Fibroblast of lung (primary cell): ENCODE measurements at regions not wholly inside any gene's neighbourhood (a gene's known extent, or its start where the extent isn't known, plus 50 kb on each side); places are given as distances from the start of the nearest gene placed in this dataset.

Experiments
- DNase-seq, 2 donors: peaks; one replicate each; pipeline versions ENCODE4 v3.0.0 to v3.0.0-alpha.2; 2010; ENCODE audit warnings: low read depth in 2 of 2
- H2AFZ ChIP-seq: 2 replicates; pipeline ENCODE4 v1.5.1; 2012; ENCODE audit warnings: low read length, control low read depth, inconsistent platforms
- H3K27ac ChIP-seq: 2 replicates; pipeline ENCODE4 v1.5.1; 2011; ENCODE audit warnings: low read length, control low read depth; ENCODE audit not compliant: insufficient read depth
- H3K27me3 ChIP-seq: 2 replicates; pipeline ENCODE4 v1.5.1; 2011; ENCODE audit warnings: mild to moderate bottlenecking, low read length; ENCODE audit not compliant: control insufficient read depth, insufficient read depth
- H3K36me3 ChIP-seq: 2 replicates; pipeline ENCODE4 v1.5.1; 2011; ENCODE audit warnings: low read length; ENCODE audit not compliant: control insufficient read depth, insufficient read depth
- H3K4me1 ChIP-seq: 2 replicates; pipeline ENCODE4 v1.5.1; 2011; ENCODE audit warnings: low read length; ENCODE audit not compliant: control insufficient read depth, insufficient read depth; ENCODE audit errors: extremely low read depth
- H3K4me2 ChIP-seq: 2 replicates; pipeline ENCODE4 v1.5.1; 2011; ENCODE audit warnings: low read length, control low read depth; ENCODE audit not compliant: insufficient read depth; ENCODE audit errors: extremely low read depth
- H3K4me3 ChIP-seq, 4 experiments: fragments of 200-600 bp in 1 of 4; sonication (generic) in 1 of 4; replicated peaks in 1 of 4; 2 replicates each; pipeline ENCODE4 v1.5.1; 2011 to 2016; ENCODE audit warnings: low read length in 4 of 4, low read depth in 3 of 4, mild to moderate bottlenecking in 3 of 4, control low read depth in 2 of 4, inconsistent platforms in 1 of 4, mixed read lengths in 1 of 4; ENCODE audit not compliant: insufficient read depth in 1 of 4; ENCODE audit errors: control extremely low read depth in 1 of 4
- H3K79me2 ChIP-seq: 2 replicates; pipeline ENCODE4 v1.5.1; 2012; ENCODE audit warnings: mild to moderate bottlenecking, low read length, inconsistent platforms; ENCODE audit not compliant: control insufficient read depth, insufficient read depth
- H3K9ac ChIP-seq: 2 replicates; pipeline ENCODE4 v1.5.1; 2011; ENCODE audit warnings: mild to moderate bottlenecking, low read length, control low read depth; ENCODE audit not compliant: insufficient read depth
- H3K9me3 ChIP-seq: 2 replicates; pipeline ENCODE4 v1.5.1; 2012; ENCODE audit warnings: low read depth, low read length; ENCODE audit not compliant: control insufficient read depth, insufficient read depth
- H4K20me1 ChIP-seq: 2 replicates; pipeline ENCODE4 v1.5.1; 2011; ENCODE audit warnings: low read length; ENCODE audit not compliant: control insufficient read depth, insufficient read depth; ENCODE audit errors: extremely low read depth
- CTCF ChIP-seq, 2 donors: IDR thresholded peaks in 1 of 2; conservative IDR thresholded peaks in 1 of 2; 1 replicate in 1 of 2; 2 replicates in 1 of 2; pipeline ENCODE4 v1.5.1; 2011 to 2012; ENCODE audit warnings: low read length in 2 of 2, control low read depth in 1 of 2, inconsistent platforms in 1 of 2, low read depth in 1 of 2, mild to moderate bottlenecking in 1 of 2
- EZH2 ChIP-seq: IDR thresholded peaks from 2 replicates; pipeline ENCODE4 v1.5.1; 2012; ENCODE audit warnings: low read length, control low read depth, mild to moderate bottlenecking; ENCODE audit errors: missing control alignments

GRCh38 chr7:91661727-91662126 lies 218.8 kb downstream of the MTERF1 start:
- H3K4me1 ChIP-seq, result no peaks in the 10 kb centered on the region
- no peak overlapping the region for H3K4me2 ChIP-seq
- H3K27ac ChIP-seq, result no peak overlapping the region
- H2AFZ ChIP-seq, result no peak overlapping the region
- DNase-seq, result no peak
- H3K9ac ChIP-seq, result no peak overlapping the region
- no peaks in the 10 kb centered on the region for H3K27me3 ChIP-seq
- no peaks in the 10 kb centered on the region for H3K9me3 ChIP-seq
- H4K20me1 ChIP-seq, result no peaks in the 10 kb centered on the region
- no peaks in the 10 kb centered on the region for H3K36me3 ChIP-seq
- H3K4me3 ChIP-seq, result no peak overlapping the region
- H3K79me2 ChIP-seq, result no peaks in the 10 kb centered on the region
- TF ChIP-seq CTCF (conservative IDR thresholded peaks at IDR 0.05 in 1 of 2, IDR thresholded peaks at IDR 0.05 in 1 of 2; ENCODE audit: low read depth in 1 of 2, low read length in 2 of 2) (no peak), EZH2 (no peak)

GRCh38 chr7:91668217-91668616 lies 212.3 kb downstream of the MTERF1 start:
- H2AFZ ChIP-seq, result no peak overlapping the region
- DNase-seq, result no peak
- TF ChIP-seq CTCF (conservative IDR thresholded peaks at IDR 0.05 in 1 of 2, IDR thresholded peaks at IDR 0.05 in 1 of 2; ENCODE audit: low read depth in 1 of 2, low read length in 2 of 2) (no peak), EZH2 (no peak)

GRCh38 chr7:91671245-91671644 lies 209.3 kb downstream of the MTERF1 start:
- Histone ChIP-seq H3K4me1 (no peaks in the 10 kb centered on the region), H3K79me2 (no peaks in the 10 kb centered on the region), H2AFZ (no peak overlapping the region), H3K27me3 (no peaks in the 10 kb centered on the region), H3K27ac (no peak overlapping the region), H3K36me3 (no peaks in the 10 kb centered on the region), H3K9ac (no peak overlapping the region), H3K4me2 (no peak overlapping the region), H3K9me3 (no peaks in the 10 kb centered on the region), H3K4me3 (no peak overlapping the region), H4K20me1 (no peaks in the 10 kb centered on the region)
- TF ChIP-seq EZH2 (no peak), CTCF (conservative IDR thresholded peaks at IDR 0.05 in 1 of 2, IDR thresholded peaks at IDR 0.05 in 1 of 2; ENCODE audit: low read depth in 1 of 2, low read length in 2 of 2) (no peak)
- no peak for DNase-seq

More at GRCh38 chr7:91668217-91668616, 212.3 kb downstream of the MTERF1 start:
- no peak overlapping the region for H3K27ac ChIP-seq
- H3K79me2 ChIP-seq, result no peaks in the 10 kb centered on the region
- no peak overlapping the region for H3K4me3 ChIP-seq
- no peak overlapping the region for H3K4me2 ChIP-seq
- no peak overlapping the region for H3K9ac ChIP-seq
- H3K9me3 ChIP-seq, result no peaks in the 10 kb centered on the region
- no peaks in the 10 kb centered on the region for H3K4me1 ChIP-seq
- no peaks in the 10 kb centered on the region for H4K20me1 ChIP-seq
- no peaks in the 10 kb centered on the region for H3K36me3 ChIP-seq
- no peaks in the 10 kb centered on the region for H3K27me3 ChIP-seq
